Muscle of leg (tissue), 3 donors: ENCODE measurements at regions not wholly inside any gene's neighbourhood (a gene's known extent, or its start where the extent isn't known, plus 50 kb on each side); places are given as distances from the start of the nearest gene placed in this dataset.

Source experiments
- DNase-seq: peaks from one replicate; pipeline ENCODE4 v3.0.0; 2013
- H3K27ac ChIP-seq: one replicate; pipeline ENCODE4 v1.5.1; 2013; ENCODE audit warnings: mild to moderate bottlenecking, low read length, control low read depth
- H3K27me3 ChIP-seq: one replicate; pipeline ENCODE4 v1.6.1; 2013; ENCODE audit warnings: low read length; ENCODE audit not compliant: control insufficient read depth, insufficient read depth
- H3K36me3 ChIP-seq: one replicate; pipeline ENCODE4 v1.6.1; 2013; ENCODE audit warnings: low read length; ENCODE audit not compliant: control insufficient read depth, insufficient read depth
- H3K4me1 ChIP-seq: one replicate; pipeline ENCODE4 v1.6.1; 2013; ENCODE audit warnings: low read length; ENCODE audit not compliant: control insufficient read depth, insufficient read depth
- H3K4me3 ChIP-seq: one replicate; pipeline ENCODE4 v1.5.1; 2013; ENCODE audit warnings: low read length, control low read depth
- H3K9me3 ChIP-seq: replicated peaks from 2 replicates; pipeline ENCODE4 v1.6.1; 2013; ENCODE audit warnings: low read depth, low read length; ENCODE audit not compliant: control insufficient read depth
- WGBS: methylation state at CpG from one replicate; pipeline ENCODE4 v1.1.5; 2013; ENCODE audit warnings: missing lambda C conversion rate; ENCODE audit not compliant: insufficient coverage; 5-methylcytosine and 5-hydroxymethylcytosine counted together

- Histone ChIP-seq H3K9me3 (peaks cover 3% of the 10 kb centered on the region), H3K27ac (no peak overlapping the region), H3K4me1 (peaks cover 3% of the 10 kb centered on the region), H3K27me3 (peaks cover 3% of the 10 kb centered on the region), H3K36me3 (no peaks in the 10 kb centered on the region), H3K4me3 (no peak overlapping the region)
- 88% methylated on average over 5 of the region's 6 CpGs for WGBS
- no peak for DNase-seq
Observed at GRCh38 chr2:236802862-236803261, 233.2 kb downstream of the ACKR3 start.

GRCh38 chr2:236803621-236804020, 234.0 kb downstream of the ACKR3 start:
- H3K36me3 ChIP-seq = no peaks in the 10 kb centered on the region
- no peak for DNase-seq
- H3K27me3 ChIP-seq = peaks cover 3% of the 10 kb centered on the region
- WGBS = 70% methylated on average over 19 of the region's 20 CpGs
- H3K9me3 ChIP-seq = peaks cover 8% of the 10 kb centered on the region
- H3K27ac ChIP-seq = no peak overlapping the region
- no peak overlapping the region for H3K4me3 ChIP-seq
- peaks cover 3% of the 10 kb centered on the region for H3K4me1 ChIP-seq

- peaks cover 18% of the 10 kb centered on the region for H3K9me3 ChIP-seq
- H3K4me1 ChIP-seq = peaks cover 3% of the 10 kb centered on the region
- H3K36me3 ChIP-seq = no peaks in the 10 kb centered on the region
- peaks cover 3% of the 10 kb centered on the region for H3K27me3 ChIP-seq
- DNase-seq = peak; percentile 68
- 24% methylated on average over 4 of the region's 6 CpGs for WGBS
- no peak overlapping the region for H3K27ac ChIP-seq
- no peak overlapping the region for H3K4me3 ChIP-seq
Observed at GRCh38 chr2:236805800-236806531, 236.3 kb downstream of the ACKR3 start.

GRCh38 chr2:236809716-236810115, 240.1 kb downstream of the ACKR3 start:
- H3K9me3 ChIP-seq = peaks cover 18% of the 10 kb centered on the region
- H3K4me1 ChIP-seq = peaks cover 10% of the 10 kb centered on the region
- no CpG with 5 or more reads among the region's 1 CpG for WGBS
- no peak overlapping the region for H3K4me3 ChIP-seq
- peaks cover 4% of the 10 kb centered on the region for H3K27me3 ChIP-seq
- no peaks in the 10 kb centered on the region for H3K36me3 ChIP-seq
- H3K27ac ChIP-seq = no peak overlapping the region
- no peak for DNase-seq

GRCh38 chr2:236811062-236811656, 241.5 kb downstream of the ACKR3 start:
- H3K9me3 ChIP-seq = peaks cover 18% of the 10 kb centered on the region
- no peak overlapping the region for H3K4me3 ChIP-seq
- no peaks in the 10 kb centered on the region for H3K36me3 ChIP-seq
- WGBS = 83% methylated on average over 2 of the region's 4 CpGs
- H3K27ac ChIP-seq = no peak overlapping the region
- H3K4me1 ChIP-seq = peaks cover 9% of the 10 kb centered on the region
- no peak for DNase-seq
- H3K27me3 ChIP-seq = peaks cover 4% of the 10 kb centered on the region

GRCh38 chr2:236813766-236814165, 244.1 kb downstream of the ACKR3 start:
- no peak overlapping the region for H3K4me3 ChIP-seq
- no peaks in the 10 kb centered on the region for H3K36me3 ChIP-seq
- peaks cover 4% of the 10 kb centered on the region for H3K27me3 ChIP-seq
- H3K27ac ChIP-seq = no peak overlapping the region
- no peak for DNase-seq
- peaks cover 8% of the 10 kb centered on the region for H3K9me3 ChIP-seq
- WGBS = 24% methylated on average over 3 of the region's 4 CpGs
- peaks cover 15% of the 10 kb centered on the region for H3K4me1 ChIP-seq

GRCh38 chr2:236814593-236814992, 245.0 kb downstream of the ACKR3 start:
- H3K27ac ChIP-seq = no peak overlapping the region
- no CpG with 5 or more reads among the region's 4 CpGs for WGBS
- no peak for DNase-seq
- peaks cover 20% of the 10 kb centered on the region for H3K4me1 ChIP-seq
- no peak overlapping the region for H3K4me3 ChIP-seq
- H3K9me3 ChIP-seq = peaks cover 3% of the 10 kb centered on the region
- peaks cover 4% of the 10 kb centered on the region for H3K27me3 ChIP-seq
- H3K36me3 ChIP-seq = no peaks in the 10 kb centered on the region

GRCh38 chr2:236815746-236816145, 246.1 kb downstream of the ACKR3 start:
- H3K27me3 ChIP-seq = peaks cover 4% of the 10 kb centered on the region
- H3K9me3 ChIP-seq = no peaks in the 10 kb centered on the region
- H3K4me3 ChIP-seq = no peak overlapping the region
- WGBS = 86% methylated on average over 8 of the region's 8 CpGs
- peaks cover 26% of the 10 kb centered on the region for H3K4me1 ChIP-seq
- no peak for DNase-seq
- no peak overlapping the region for H3K27ac ChIP-seq
- H3K36me3 ChIP-seq = no peaks in the 10 kb centered on the region

GRCh38 chr2:236816197-236817170, 246.9 kb downstream of the ACKR3 start:
- Histone ChIP-seq H3K27me3 (peaks cover 4% of the 10 kb centered on the region), H3K4me1 (peaks cover 26% of the 10 kb centered on the region), H3K27ac (no peak overlapping the region), H3K36me3 (no peaks in the 10 kb centered on the region), H3K9me3 (no peaks in the 10 kb centered on the region), H3K4me3 (no peak overlapping the region)
- DNase-seq = no peak
- WGBS = 91% methylated on average over 18 of the region's 24 CpGs
